AG09309 (cell line): ENCODE measurements at regions not wholly inside any gene's neighbourhood (a gene's known extent, or its start where the extent isn't known, plus 50 kb on each side); places are given as distances from the start of the nearest gene placed in this dataset.
A peak's percentile ranks its signal among the peaks of the same experiment; 100 is the strongest.

Source experiments
- DNase-seq: peaks from one replicate; pipeline ENCODE4 v3.0.0-alpha.2; 2010; ENCODE audit warnings: low read depth
- H3K4me3 ChIP-seq: 2 replicates; pipeline ENCODE4 v1.5.1; 2011; ENCODE audit warnings: mild to moderate bottlenecking, low read depth, low read length, moderate library complexity; ENCODE audit not compliant: control insufficient read depth
- TF ChIP-seq, protein P1 (sequence below): IDR thresholded peaks from 2 replicates; pipeline ENCODE4 v1.5.1; 2011; ENCODE audit warnings: mild to moderate bottlenecking, low read depth, low read length, inconsistent platforms; ENCODE audit not compliant: insufficient read depth, control insufficient read depth; ENCODE audit errors: missing control alignments

DNA sequence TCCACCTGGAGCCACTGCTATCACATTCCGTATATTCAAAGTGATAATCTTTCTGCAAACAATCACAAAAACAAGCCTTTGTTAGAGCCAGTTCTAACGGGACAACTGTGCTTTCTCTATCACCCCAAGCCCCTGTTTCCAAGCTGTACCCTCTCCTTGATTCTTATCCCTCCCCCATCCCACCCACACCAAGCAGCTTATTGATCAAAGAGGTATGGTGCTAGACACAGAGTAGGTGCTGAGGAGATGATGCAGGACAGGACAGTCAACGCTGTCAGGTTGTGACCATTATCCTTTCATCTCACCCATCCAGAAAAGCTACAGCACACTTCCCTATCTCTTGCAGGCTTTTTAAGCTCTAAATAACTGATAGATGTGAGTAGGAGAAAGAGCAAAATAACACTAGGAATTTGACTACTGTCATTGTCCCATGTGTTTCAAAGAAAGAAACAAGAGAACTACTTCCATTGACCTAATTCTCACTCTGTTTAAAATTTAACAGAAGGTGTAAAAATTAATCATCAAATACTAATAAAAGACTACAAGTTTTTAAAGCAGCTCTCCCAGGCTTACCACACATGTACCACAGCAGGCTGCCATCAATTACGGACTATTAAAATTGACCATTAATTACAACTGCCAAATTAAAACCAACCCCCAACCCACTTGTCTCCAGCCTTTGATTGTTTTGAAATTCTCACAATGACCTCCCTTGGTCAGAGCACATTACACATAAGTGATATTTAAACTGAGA is 94.3 kb downstream of the ELAPOR2 start:
- DNase-seq: no peak
- TF ChIP-seq, protein P1, sequence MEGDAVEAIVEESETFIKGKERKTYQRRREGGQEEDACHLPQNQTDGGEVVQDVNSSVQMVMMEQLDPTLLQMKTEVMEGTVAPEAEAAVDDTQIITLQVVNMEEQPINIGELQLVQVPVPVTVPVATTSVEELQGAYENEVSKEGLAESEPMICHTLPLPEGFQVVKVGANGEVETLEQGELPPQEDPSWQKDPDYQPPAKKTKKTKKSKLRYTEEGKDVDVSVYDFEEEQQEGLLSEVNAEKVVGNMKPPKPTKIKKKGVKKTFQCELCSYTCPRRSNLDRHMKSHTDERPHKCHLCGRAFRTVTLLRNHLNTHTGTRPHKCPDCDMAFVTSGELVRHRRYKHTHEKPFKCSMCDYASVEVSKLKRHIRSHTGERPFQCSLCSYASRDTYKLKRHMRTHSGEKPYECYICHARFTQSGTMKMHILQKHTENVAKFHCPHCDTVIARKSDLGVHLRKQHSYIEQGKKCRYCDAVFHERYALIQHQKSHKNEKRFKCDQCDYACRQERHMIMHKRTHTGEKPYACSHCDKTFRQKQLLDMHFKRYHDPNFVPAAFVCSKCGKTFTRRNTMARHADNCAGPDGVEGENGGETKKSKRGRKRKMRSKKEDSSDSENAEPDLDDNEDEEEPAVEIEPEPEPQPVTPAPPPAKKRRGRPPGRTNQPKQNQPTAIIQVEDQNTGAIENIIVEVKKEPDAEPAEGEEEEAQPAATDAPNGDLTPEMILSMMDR: no peak

DNA sequence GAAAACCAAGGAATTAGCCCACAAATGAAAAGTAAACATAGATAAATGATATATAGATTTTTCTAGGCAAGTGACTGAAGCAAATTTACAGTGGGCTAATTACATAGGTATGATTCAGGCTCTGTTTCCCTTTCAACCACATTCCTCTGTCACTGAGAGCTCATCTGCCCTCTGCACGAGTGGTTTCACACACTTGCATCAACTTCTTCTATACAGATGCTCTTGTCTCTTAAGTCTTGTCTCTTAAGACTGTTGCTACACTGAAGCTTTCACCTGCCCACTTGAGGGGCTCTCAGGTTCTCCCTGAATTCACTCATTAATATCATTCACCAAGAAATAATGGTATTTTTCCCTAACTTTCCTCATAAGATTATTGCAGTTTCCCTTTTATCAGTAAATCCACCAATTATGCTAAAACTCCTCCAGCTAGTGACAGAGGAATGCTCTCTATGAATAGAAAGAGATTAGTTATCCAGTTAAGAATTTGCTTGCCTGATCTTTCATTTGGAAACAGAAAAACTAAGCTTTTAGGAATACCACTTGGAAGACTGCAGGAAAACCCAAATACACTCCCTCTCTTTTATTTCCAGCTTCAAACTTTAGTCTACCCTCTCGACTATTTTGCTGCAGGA is 95.7 kb downstream of the ELAPOR2 start:
- DNase-seq: peak; percentile 2
- TF ChIP-seq, protein P1: no peak
- H3K4me3 ChIP-seq: no peak overlapping the region

More for the DNA sequence above, 94.3 kb downstream of the ELAPOR2 start:
- no peak overlapping the region for H3K4me3 ChIP-seq

DNA sequence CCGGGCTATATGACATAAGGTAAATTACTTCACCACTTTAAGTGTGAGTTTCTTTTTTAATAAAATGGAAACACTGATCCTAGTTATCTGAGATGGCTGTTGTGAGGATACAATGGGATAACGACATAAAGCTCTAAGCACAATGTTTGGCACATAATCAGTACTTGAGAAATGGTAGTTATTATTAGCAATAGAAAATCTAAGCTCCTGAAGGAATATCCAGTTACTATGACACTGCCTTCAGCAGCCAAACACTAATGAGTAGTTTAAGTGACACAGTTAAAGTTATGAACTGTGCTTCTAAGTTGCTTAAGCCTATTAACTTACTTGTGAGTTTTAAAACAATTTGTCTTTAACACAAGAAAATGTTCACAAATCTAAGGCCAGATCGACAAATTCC is 96.8 kb downstream of the ELAPOR2 start:
- no peak overlapping the region for H3K4me3 ChIP-seq
- no peak for DNase-seq
- TF ChIP-seq, protein P1: no peak

DNA sequence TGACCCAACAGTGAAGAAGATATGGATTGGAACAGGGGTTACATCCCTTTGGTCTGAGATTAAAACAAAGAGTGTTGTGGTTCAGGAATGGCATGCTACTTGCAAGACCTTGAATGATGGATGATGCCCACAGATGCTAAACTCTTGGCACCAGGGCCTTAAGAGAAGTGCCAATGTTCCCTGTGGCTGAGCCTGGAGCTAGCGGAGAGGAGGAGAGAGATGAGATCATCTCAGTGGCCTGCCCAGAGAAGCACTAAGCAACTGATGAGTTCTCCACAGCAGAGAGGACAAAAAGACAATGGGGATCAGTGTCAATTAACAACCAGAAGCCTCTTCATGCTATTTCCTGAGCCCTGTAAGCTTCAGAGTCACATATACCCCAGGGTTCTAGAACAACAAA is 97.8 kb downstream of the ELAPOR2 start:
- no peak for DNase-seq
- TF ChIP-seq, protein P1: no peak
- H3K4me3 ChIP-seq: no peak overlapping the region

DNA sequence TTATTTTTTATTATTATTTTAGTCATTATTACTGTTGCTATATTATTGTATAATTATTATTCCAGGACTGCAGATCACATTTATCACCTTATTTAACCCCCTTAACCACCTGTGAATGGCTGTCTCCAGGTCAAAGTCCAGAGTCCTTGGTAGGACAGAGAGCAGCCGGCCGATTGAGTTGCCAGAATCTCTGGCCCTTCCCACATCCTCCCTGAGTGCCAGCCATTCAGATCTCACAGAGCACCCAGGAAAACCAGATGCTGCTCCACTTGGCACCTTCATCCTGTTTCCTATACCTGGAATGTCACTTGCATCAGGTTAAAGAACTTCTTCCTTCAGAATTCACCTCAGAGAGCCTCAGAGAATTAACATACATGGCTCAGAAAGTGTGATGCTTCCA is 101.1 kb downstream of the ELAPOR2 start:
- H3K4me3 ChIP-seq: no peak overlapping the region
- TF ChIP-seq, protein P1: no peak
- no peak for DNase-seq

DNA sequence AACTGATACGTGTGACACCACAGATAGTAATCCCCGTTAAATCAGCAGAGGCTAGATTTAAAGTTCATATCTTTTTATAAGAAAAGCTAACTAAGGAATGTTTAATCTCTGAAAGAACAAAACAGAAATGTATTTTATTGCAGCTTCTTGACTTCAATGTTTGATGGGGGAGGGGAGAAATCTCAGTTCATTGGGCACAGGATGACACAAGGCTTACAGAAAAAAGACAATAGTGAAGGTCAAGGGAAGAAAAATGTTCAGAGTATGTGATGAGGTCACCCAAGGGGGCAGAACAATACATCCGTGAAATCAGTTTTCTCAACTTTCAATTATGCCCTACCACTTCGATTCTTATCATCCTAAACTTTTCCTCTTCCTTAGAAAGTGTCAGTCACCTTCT is 102.9 kb downstream of the ELAPOR2 start:
- TF ChIP-seq, protein P1: no peak
- DNase-seq: no peak
- no peak overlapping the region for H3K4me3 ChIP-seq
